ENCODE measurements at regions not wholly inside any gene's neighbourhood (a gene's known extent, or its start where the extent isn't known, plus 50 kb on each side); places are given as distances from the start of the nearest gene placed in this dataset.

DNA sequence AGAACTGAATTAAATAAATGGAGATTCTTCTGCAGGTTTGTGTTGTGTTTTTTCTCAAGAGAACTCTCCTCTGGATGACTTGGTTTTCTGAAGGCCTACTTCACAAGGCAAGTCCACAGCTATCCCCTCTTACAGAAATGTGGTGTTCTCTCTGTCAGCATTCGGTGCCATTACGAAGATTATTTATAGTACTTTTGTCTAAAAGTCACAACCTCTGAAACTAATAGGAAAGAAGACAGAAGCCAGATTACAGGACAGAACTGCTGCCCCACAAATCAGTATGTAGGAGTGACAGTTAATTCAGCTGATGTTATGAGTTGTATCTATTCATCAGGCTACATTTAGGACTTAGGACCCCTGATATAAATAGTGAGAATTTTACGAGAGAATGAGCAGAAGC is 413.5 kb downstream of the TMX3 start (continued):
- TF ChIP-seq KDM4A (IDR thresholded peaks at IDR 0.05; ENCODE audit: low read depth, low read length, severe bottlenecking) (no peak), RBBP5 (IDR thresholded peaks at IDR 0.05; ENCODE audit: borderline replicate concordance, low read depth, low read length) (no peak), KDM1A (IDR thresholded peaks at IDR 0.05; ENCODE audit: borderline replicate concordance, low read length) (no peak), HDAC2 (IDR thresholded peaks at IDR 0.05; ENCODE audit: borderline replicate concordance in 1 of 2, low read depth in 2 of 2, low read length in 2 of 2) (no peak), NRF1 (IDR thresholded peaks at IDR 0.05; ENCODE audit: low read depth, low read length) (no peak), TAF1 (IDR thresholded peaks at IDR 0.05; ENCODE audit: low read depth, low read length) (no peak)
- TF ChIP-seq, protein P1, sequence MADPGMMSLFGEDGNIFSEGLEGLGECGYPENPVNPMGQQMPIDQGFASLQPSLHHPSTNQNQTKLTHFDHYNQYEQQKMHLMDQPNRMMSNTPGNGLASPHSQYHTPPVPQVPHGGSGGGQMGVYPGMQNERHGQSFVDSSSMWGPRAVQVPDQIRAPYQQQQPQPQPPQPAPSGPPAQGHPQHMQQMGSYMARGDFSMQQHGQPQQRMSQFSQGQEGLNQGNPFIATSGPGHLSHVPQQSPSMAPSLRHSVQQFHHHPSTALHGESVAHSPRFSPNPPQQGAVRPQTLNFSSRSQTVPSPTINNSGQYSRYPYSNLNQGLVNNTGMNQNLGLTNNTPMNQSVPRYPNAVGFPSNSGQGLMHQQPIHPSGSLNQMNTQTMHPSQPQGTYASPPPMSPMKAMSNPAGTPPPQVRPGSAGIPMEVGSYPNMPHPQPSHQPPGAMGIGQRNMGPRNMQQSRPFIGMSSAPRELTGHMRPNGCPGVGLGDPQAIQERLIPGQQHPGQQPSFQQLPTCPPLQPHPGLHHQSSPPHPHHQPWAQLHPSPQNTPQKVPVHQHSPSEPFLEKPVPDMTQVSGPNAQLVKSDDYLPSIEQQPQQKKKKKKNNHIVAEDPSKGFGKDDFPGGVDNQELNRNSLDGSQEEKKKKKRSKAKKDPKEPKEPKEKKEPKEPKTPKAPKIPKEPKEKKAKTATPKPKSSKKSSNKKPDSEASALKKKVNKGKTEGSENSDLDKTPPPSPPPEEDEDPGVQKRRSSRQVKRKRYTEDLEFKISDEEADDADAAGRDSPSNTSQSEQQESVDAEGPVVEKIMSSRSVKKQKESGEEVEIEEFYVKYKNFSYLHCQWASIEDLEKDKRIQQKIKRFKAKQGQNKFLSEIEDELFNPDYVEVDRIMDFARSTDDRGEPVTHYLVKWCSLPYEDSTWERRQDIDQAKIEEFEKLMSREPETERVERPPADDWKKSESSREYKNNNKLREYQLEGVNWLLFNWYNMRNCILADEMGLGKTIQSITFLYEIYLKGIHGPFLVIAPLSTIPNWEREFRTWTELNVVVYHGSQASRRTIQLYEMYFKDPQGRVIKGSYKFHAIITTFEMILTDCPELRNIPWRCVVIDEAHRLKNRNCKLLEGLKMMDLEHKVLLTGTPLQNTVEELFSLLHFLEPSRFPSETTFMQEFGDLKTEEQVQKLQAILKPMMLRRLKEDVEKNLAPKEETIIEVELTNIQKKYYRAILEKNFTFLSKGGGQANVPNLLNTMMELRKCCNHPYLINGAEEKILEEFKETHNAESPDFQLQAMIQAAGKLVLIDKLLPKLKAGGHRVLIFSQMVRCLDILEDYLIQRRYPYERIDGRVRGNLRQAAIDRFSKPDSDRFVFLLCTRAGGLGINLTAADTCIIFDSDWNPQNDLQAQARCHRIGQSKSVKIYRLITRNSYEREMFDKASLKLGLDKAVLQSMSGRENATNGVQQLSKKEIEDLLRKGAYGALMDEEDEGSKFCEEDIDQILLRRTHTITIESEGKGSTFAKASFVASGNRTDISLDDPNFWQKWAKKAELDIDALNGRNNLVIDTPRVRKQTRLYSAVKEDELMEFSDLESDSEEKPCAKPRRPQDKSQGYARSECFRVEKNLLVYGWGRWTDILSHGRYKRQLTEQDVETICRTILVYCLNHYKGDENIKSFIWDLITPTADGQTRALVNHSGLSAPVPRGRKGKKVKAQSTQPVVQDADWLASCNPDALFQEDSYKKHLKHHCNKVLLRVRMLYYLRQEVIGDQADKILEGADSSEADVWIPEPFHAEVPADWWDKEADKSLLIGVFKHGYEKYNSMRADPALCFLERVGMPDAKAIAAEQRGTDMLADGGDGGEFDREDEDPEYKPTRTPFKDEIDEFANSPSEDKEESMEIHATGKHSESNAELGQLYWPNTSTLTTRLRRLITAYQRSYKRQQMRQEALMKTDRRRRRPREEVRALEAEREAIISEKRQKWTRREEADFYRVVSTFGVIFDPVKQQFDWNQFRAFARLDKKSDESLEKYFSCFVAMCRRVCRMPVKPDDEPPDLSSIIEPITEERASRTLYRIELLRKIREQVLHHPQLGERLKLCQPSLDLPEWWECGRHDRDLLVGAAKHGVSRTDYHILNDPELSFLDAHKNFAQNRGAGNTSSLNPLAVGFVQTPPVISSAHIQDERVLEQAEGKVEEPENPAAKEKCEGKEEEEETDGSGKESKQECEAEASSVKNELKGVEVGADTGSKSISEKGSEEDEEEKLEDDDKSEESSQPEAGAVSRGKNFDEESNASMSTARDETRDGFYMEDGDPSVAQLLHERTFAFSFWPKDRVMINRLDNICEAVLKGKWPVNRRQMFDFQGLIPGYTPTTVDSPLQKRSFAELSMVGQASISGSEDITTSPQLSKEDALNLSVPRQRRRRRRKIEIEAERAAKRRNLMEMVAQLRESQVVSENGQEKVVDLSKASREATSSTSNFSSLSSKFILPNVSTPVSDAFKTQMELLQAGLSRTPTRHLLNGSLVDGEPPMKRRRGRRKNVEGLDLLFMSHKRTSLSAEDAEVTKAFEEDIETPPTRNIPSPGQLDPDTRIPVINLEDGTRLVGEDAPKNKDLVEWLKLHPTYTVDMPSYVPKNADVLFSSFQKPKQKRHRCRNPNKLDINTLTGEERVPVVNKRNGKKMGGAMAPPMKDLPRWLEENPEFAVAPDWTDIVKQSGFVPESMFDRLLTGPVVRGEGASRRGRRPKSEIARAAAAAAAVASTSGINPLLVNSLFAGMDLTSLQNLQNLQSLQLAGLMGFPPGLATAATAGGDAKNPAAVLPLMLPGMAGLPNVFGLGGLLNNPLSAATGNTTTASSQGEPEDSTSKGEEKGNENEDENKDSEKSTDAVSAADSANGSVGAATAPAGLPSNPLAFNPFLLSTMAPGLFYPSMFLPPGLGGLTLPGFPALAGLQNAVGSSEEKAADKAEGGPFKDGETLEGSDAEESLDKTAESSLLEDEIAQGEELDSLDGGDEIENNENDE (IDR thresholded peaks at IDR 0.05; ENCODE audit: insufficient replicate concordance, low read length): no peak
